Fibroblast of lung (primary cell): ENCODE measurements at regions not wholly inside any gene's neighbourhood (a gene's known extent, or its start where the extent isn't known, plus 50 kb on each side); places are given as distances from the start of the nearest gene placed in this dataset.

Experiments
- EZH2 ChIP-seq: IDR thresholded peaks from 2 replicates; pipeline ENCODE4 v1.5.1; 2012; ENCODE audit warnings: low read length, control low read depth, mild to moderate bottlenecking; ENCODE audit errors: missing control alignments
- TF ChIP-seq, protein P1 (sequence below), 2 donors: IDR thresholded peaks in 1 of 2; conservative IDR thresholded peaks in 1 of 2; 1 replicate in 1 of 2; 2 replicates in 1 of 2; pipeline ENCODE4 v1.5.1; 2011 to 2012; ENCODE audit warnings: low read length in 2 of 2, control low read depth in 1 of 2, inconsistent platforms in 1 of 2, low read depth in 1 of 2, mild to moderate bottlenecking in 1 of 2

- TF ChIP-seq, protein P1, sequence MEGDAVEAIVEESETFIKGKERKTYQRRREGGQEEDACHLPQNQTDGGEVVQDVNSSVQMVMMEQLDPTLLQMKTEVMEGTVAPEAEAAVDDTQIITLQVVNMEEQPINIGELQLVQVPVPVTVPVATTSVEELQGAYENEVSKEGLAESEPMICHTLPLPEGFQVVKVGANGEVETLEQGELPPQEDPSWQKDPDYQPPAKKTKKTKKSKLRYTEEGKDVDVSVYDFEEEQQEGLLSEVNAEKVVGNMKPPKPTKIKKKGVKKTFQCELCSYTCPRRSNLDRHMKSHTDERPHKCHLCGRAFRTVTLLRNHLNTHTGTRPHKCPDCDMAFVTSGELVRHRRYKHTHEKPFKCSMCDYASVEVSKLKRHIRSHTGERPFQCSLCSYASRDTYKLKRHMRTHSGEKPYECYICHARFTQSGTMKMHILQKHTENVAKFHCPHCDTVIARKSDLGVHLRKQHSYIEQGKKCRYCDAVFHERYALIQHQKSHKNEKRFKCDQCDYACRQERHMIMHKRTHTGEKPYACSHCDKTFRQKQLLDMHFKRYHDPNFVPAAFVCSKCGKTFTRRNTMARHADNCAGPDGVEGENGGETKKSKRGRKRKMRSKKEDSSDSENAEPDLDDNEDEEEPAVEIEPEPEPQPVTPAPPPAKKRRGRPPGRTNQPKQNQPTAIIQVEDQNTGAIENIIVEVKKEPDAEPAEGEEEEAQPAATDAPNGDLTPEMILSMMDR (conservative IDR thresholded peaks at IDR 0.05 in 1 of 2, IDR thresholded peaks at IDR 0.05 in 1 of 2; ENCODE audit: low read depth in 1 of 2, low read length in 2 of 2), result no peak
- TF ChIP-seq EZH2, result no peak
Observed at GRCh38 chr10:64795847-64796246, 1274.6 kb downstream of the REEP3 start.
